ENCODE measurements at regions not wholly inside any gene's neighbourhood (a gene's known extent, or its start where the extent isn't known, plus 50 kb on each side); places are given as distances from the start of the nearest gene placed in this dataset.

- no peaks in the 10 kb centered on the region for H3K79me2 ChIP-seq (ENCODE audit: insufficient read depth, low read length)
Observed at GRCh38 chrX:137891431-137891830, 325.5 kb downstream of the ZIC3 start.

DNA sequence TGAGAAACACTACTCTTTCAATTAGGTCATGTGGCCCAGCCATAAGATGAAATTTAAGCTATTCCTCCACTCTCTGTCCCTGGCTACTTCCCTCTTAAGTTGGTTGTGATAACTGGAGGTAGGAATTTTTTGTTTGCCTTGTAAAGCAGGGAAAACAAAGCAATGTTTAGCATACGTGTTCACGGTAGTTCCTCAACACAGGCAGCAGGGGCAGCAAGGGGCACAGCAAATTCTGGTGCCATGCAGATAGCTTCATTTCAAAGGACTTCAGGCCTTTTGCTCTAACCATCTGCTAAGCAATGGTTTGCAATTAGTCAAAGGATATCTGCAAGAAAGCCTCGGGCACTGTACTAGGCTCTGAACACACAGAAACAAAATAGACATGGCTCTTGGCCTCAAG, 330.2 kb downstream of the ZIC3 start:
- Histone ChIP-seq H3K27ac (ENCODE audit: low read depth, low read length, poor library complexity, severe bottlenecking) (no peak overlapping the region), H3K9me3 (ENCODE audit: low read length) (no peaks in the 10 kb centered on the region), H4K20me1 (ENCODE audit: insufficient read depth, low read length) (no peaks in the 10 kb centered on the region), H3K9me2 (ENCODE audit: low read depth, low read length) (no peaks in the 10 kb centered on the region), H2AFZ (ENCODE audit: low read length) (no peak overlapping the region), H3F3A (ENCODE audit: insufficient read depth, low read length) (no peaks in the 10 kb centered on the region), H3K4me3 (ENCODE audit: low read depth, low read length, poor library complexity, severe bottlenecking) (no peak overlapping the region), H3K4me1 (ENCODE audit: insufficient read depth, low read length, severe bottlenecking) (no peaks in the 10 kb centered on the region), H3K36me3 (ENCODE audit: insufficient read depth, low read length) (no peaks in the 10 kb centered on the region), H3K79me2 (ENCODE audit: insufficient read depth, low read length) (no peaks in the 10 kb centered on the region), H3K27me3 (ENCODE audit: insufficient read depth, low read length) (no peaks in the 10 kb centered on the region), H3K4me2 (ENCODE audit: low read length) (no peak overlapping the region), H3K9ac (ENCODE audit: low read length) (no peak overlapping the region)
- TF ChIP-seq EZH2 (IDR thresholded peaks at IDR 0.05; ENCODE audit: borderline replicate concordance, low read length) = no peak
- no peak for TF ChIP-seq CTCF (IDR thresholded peaks at IDR 0.05; ENCODE audit: low read length)

More at GRCh38 chrX:137891431-137891830, 325.5 kb downstream of the ZIC3 start:
- no peak overlapping the region for H3K4me2 ChIP-seq (ENCODE audit: low read length)
- H3K27ac ChIP-seq (ENCODE audit: low read depth, low read length, poor library complexity, severe bottlenecking) = no peak overlapping the region
- no peaks in the 10 kb centered on the region for H3K27me3 ChIP-seq (ENCODE audit: insufficient read depth, low read length)
- H3K36me3 ChIP-seq (ENCODE audit: insufficient read depth, low read length) = no peaks in the 10 kb centered on the region
- H2AFZ ChIP-seq (ENCODE audit: low read length) = no peak overlapping the region
- H3K4me3 ChIP-seq (ENCODE audit: low read depth, low read length, poor library complexity, severe bottlenecking) = no peak overlapping the region
- no peaks in the 10 kb centered on the region for H3K9me3 ChIP-seq (ENCODE audit: low read length)
- no peaks in the 10 kb centered on the region for H3K9me2 ChIP-seq (ENCODE audit: low read depth, low read length)
- no peaks in the 10 kb centered on the region for H3K4me1 ChIP-seq (ENCODE audit: insufficient read depth, low read length, severe bottlenecking)
- no peak for TF ChIP-seq EZH2 (IDR thresholded peaks at IDR 0.05; ENCODE audit: borderline replicate concordance, low read length)
- no peak for TF ChIP-seq CTCF (IDR thresholded peaks at IDR 0.05; ENCODE audit: low read length)
- no peaks in the 10 kb centered on the region for H4K20me1 ChIP-seq (ENCODE audit: insufficient read depth, low read length)
- no peaks in the 10 kb centered on the region for H3F3A ChIP-seq (ENCODE audit: insufficient read depth, low read length)
- H3K9ac ChIP-seq (ENCODE audit: low read length) = no peak overlapping the region

- no peak overlapping the region for H2AFZ ChIP-seq (ENCODE audit: low read length)
- no peaks in the 10 kb centered on the region for H3F3A ChIP-seq (ENCODE audit: insufficient read depth, low read length)
- H4K20me1 ChIP-seq (ENCODE audit: insufficient read depth, low read length) = no peaks in the 10 kb centered on the region
- H3K27me3 ChIP-seq (ENCODE audit: insufficient read depth, low read length) = no peaks in the 10 kb centered on the region
- TF ChIP-seq EZH2 (IDR thresholded peaks at IDR 0.05; ENCODE audit: borderline replicate concordance, low read length) (no peak), CTCF (IDR thresholded peaks at IDR 0.05; ENCODE audit: low read length) (no peak)
- H3K36me3 ChIP-seq (ENCODE audit: insufficient read depth, low read length) = no peaks in the 10 kb centered on the region
- H3K4me1 ChIP-seq (ENCODE audit: insufficient read depth, low read length, severe bottlenecking) = no peaks in the 10 kb centered on the region
- H3K9me3 ChIP-seq (ENCODE audit: low read length) = no peaks in the 10 kb centered on the region
- no peak overlapping the region for H3K27ac ChIP-seq (ENCODE audit: low read depth, low read length, poor library complexity, severe bottlenecking)
- no peaks in the 10 kb centered on the region for H3K79me2 ChIP-seq (ENCODE audit: insufficient read depth, low read length)
- no peaks in the 10 kb centered on the region for H3K9me2 ChIP-seq (ENCODE audit: low read depth, low read length)
- H3K4me3 ChIP-seq (ENCODE audit: low read depth, low read length, poor library complexity, severe bottlenecking) = no peak overlapping the region
- no peak overlapping the region for H3K4me2 ChIP-seq (ENCODE audit: low read length)
- H3K9ac ChIP-seq (ENCODE audit: low read length) = no peak overlapping the region
Observed at GRCh38 chrX:137915466-137915865, 349.5 kb downstream of the ZIC3 start.
